ENCODE measurements at regions not wholly inside any gene's neighbourhood (a gene's known extent, or its start where the extent isn't known, plus 50 kb on each side); places are given as distances from the start of the nearest gene placed in this dataset.

DNA sequence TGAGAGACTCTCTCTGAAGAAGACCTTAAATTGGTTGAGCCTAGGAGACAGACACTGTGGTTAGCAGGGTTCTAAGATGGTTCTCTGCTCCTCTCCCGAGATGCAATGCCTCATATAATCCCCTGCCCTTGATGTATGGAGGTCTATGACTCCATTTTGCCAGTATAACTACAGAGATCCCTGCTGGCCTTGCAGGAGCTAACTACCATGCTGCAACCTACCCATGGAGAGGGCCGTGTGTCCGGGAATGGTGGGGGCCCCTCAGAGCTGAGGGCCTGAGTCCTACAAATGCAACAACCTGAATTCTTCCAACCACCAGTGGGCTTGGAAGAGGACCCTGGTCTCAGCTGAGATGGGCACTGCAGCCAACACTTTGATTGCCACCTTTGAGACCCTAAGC is 388.0 kb downstream of the SETD4 start:
- Histone ChIP-seq H3K27me3 (peaks cover 0 to 17% (median 0%) of the 10 kb centered on the region in 7 donors), H3K4me1 (no peaks in the 10 kb centered on the region), H3K4me3 (no peak overlapping the region), H3K9me3 (no peaks in the 10 kb centered on the region), H3K27ac (no peak overlapping the region), H3K36me3 (no peaks in the 10 kb centered on the region)
- DNase-seq: no peak
- 78% methylated on average over 3 of the region's 3 CpGs for WGBS, 2 donors
- no peak for ATAC-seq
- intact Hi-C loops (cut with DNase I): no loop called here
- TF ChIP-seq, protein P1, sequence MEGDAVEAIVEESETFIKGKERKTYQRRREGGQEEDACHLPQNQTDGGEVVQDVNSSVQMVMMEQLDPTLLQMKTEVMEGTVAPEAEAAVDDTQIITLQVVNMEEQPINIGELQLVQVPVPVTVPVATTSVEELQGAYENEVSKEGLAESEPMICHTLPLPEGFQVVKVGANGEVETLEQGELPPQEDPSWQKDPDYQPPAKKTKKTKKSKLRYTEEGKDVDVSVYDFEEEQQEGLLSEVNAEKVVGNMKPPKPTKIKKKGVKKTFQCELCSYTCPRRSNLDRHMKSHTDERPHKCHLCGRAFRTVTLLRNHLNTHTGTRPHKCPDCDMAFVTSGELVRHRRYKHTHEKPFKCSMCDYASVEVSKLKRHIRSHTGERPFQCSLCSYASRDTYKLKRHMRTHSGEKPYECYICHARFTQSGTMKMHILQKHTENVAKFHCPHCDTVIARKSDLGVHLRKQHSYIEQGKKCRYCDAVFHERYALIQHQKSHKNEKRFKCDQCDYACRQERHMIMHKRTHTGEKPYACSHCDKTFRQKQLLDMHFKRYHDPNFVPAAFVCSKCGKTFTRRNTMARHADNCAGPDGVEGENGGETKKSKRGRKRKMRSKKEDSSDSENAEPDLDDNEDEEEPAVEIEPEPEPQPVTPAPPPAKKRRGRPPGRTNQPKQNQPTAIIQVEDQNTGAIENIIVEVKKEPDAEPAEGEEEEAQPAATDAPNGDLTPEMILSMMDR (IDR thresholded peaks at IDR 0.05): no peak

GRCh38 chr21:35664683-35665082 is 395.6 kb downstream of the SETD4 start:
- intact Hi-C loops (cut with DNase I): no loop called here
- DNase-seq: no peak
- TF ChIP-seq, protein P1 (IDR thresholded peaks at IDR 0.05): no peak
- no peak overlapping the region for H3K27ac ChIP-seq
- no peak for ATAC-seq
- no peaks in the 10 kb centered on the region for H3K4me1 ChIP-seq
- 70 to 81% methylated on average over 3 of the region's 3 CpGs for WGBS, 2 donors
- peaks cover 0 to 6% (median 0%) of the 10 kb centered on the region in 7 donors for H3K27me3 ChIP-seq
- H3K9me3 ChIP-seq: no peaks in the 10 kb centered on the region
- H3K4me3 ChIP-seq: no peak overlapping the region
- H3K36me3 ChIP-seq: no peaks in the 10 kb centered on the region

DNA sequence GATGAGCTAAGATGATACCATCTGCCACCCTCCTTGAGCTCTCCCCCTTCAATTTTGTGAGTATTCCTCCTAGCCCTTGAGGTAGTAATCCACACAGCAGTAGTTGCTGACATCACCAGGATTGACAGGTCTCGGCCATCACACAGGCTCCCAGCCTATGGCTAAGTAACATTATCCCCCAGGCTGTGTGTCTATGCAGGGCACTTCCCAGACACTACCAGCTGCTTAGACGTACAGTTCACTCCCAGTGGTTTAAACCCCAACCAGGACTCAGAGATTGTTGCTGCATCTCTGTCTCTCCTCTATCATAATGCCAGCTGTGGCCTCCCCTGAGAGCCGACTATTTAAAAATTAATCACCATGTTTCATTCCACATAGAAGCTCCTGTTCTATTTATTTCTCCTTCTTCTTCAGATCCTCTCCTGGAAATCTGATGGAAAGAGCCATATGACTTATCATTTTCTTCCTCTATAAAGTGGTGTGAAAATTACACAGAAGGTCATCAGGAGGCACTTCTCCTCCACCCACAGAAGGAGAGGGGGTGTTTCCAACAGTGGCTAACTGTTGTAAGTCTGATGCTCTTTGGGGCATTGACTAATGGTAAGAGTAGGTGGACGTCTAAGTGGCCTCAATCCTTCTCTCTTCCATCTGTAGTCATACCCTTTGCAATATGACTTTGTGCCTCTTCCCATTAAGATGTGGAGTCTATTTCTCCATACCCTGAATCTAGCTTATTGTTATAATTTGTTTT is 396.3 kb downstream of the SETD4 start:
- TF ChIP-seq, protein P1 (IDR thresholded peaks at IDR 0.05): no peak
- intact Hi-C loops (cut with DNase I): no loop called here
- Histone ChIP-seq H3K4me1 (no peaks in the 10 kb centered on the region), H3K27me3 (peaks cover 0 to 6% (median 0%) of the 10 kb centered on the region in 7 donors), H3K9me3 (no peaks in the 10 kb centered on the region), H3K36me3 (no peaks in the 10 kb centered on the region), H3K4me3 (no peak overlapping the region), H3K27ac (no peak overlapping the region)
- no peak for DNase-seq
- 72% methylated on average over 4 of the region's 4 CpGs for WGBS, 2 donors
- no peak for ATAC-seq

DNA sequence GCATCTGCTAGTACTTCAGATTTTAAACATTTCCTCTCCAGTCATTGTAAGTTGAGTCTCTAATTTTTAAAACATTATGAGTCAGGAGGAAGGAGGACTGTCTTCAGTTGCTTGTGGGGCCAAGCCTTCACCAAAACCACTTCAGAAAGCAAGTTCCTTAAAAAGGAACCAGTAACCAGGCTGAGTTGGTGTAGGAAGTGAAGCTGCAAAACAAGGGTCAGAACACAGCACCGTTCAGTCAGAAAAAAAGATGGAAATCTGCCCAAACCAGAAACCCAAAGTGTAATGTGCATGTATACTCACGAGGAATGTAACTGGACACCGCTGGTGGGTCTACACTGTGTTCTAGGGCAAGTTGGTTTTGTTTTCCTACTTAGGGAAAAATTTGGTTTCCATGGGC is 402.1 kb downstream of the SETD4 start:
- H3K4me1 ChIP-seq: peaks cover 0 to 6% (median 0%) of the 10 kb centered on the region in 9 donors
- TF ChIP-seq, protein P1 (IDR thresholded peaks at IDR 0.05): no peak
- peak overlapping the region in 2 of 10 donors; percentile 7 to 15 for H3K27ac ChIP-seq
- no peaks in the 10 kb centered on the region for H3K36me3 ChIP-seq
- 60% methylated on average over 3 of the region's 3 CpGs for WGBS, 2 donors
- H3K27me3 ChIP-seq: no peaks in the 10 kb centered on the region
- no peak overlapping the region for H3K4me3 ChIP-seq
- peaks cover 0 to 3% (median 0%) of the 10 kb centered on the region in 11 donors for H3K9me3 ChIP-seq
- intact Hi-C loops (cut with DNase I): no loop called here
- ATAC-seq (peak in 2 of 8 donors; percentile 61), DNase-seq (no peak)

Measured in heart right ventricle (tissue), 16 donors.